GM10266 (cell line): ENCODE measurements at regions not wholly inside any gene's neighbourhood (a gene's known extent, or its start where the extent isn't known, plus 50 kb on each side); places are given as distances from the start of the nearest gene placed in this dataset.

Experiments
- DNase-seq: peaks from one replicate; pipeline ENCODE4 v3.0.0; 2012; ENCODE audit errors: extremely low spot score
- TF ChIP-seq, protein P1 (sequence below): IDR thresholded peaks from 2 replicates; pipeline ENCODE4 v1.5.1; 2012; ENCODE audit warnings: mild to moderate bottlenecking, low read depth; ENCODE audit not compliant: control insufficient read depth, insufficient read depth; ENCODE audit errors: missing control alignments

DNA sequence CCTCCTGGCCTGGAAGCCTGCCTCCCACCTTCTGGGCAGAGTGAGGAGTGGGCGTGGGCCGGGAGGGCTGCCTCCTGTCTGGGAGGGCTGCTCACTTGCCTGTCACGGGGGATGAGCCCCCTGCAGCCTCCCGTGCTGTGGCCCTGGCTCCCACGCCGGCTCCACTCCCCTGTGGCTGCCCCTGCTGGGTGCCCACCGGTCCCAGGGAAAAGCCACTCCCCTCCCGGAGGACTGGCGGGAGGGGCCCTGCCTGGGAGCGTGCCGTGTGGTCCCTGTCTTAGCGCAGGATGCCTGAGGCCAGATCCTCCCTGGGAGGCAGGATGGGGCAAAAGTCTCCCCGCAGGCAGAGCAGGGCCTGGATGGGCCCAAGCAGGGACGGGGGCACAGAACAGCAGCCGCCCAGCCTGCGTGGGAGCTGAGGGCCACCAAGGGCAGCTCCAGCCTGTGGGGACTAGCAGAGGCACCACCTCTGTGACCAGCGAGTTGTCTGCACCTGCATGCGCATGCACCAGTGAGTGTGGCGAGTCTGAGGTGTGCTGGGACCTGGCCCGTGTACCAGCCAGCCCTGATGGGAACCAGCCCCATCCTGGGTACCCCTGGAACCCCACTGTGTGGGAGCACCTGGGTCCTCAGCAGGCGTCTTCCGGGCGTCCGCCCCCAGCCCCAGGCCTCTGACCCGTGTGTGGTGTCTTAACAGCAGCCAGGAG is 339.9 kb downstream of the SEC14L1 start:
- no peak for DNase-seq
- TF ChIP-seq, protein P1, sequence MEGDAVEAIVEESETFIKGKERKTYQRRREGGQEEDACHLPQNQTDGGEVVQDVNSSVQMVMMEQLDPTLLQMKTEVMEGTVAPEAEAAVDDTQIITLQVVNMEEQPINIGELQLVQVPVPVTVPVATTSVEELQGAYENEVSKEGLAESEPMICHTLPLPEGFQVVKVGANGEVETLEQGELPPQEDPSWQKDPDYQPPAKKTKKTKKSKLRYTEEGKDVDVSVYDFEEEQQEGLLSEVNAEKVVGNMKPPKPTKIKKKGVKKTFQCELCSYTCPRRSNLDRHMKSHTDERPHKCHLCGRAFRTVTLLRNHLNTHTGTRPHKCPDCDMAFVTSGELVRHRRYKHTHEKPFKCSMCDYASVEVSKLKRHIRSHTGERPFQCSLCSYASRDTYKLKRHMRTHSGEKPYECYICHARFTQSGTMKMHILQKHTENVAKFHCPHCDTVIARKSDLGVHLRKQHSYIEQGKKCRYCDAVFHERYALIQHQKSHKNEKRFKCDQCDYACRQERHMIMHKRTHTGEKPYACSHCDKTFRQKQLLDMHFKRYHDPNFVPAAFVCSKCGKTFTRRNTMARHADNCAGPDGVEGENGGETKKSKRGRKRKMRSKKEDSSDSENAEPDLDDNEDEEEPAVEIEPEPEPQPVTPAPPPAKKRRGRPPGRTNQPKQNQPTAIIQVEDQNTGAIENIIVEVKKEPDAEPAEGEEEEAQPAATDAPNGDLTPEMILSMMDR = no peak

DNA sequence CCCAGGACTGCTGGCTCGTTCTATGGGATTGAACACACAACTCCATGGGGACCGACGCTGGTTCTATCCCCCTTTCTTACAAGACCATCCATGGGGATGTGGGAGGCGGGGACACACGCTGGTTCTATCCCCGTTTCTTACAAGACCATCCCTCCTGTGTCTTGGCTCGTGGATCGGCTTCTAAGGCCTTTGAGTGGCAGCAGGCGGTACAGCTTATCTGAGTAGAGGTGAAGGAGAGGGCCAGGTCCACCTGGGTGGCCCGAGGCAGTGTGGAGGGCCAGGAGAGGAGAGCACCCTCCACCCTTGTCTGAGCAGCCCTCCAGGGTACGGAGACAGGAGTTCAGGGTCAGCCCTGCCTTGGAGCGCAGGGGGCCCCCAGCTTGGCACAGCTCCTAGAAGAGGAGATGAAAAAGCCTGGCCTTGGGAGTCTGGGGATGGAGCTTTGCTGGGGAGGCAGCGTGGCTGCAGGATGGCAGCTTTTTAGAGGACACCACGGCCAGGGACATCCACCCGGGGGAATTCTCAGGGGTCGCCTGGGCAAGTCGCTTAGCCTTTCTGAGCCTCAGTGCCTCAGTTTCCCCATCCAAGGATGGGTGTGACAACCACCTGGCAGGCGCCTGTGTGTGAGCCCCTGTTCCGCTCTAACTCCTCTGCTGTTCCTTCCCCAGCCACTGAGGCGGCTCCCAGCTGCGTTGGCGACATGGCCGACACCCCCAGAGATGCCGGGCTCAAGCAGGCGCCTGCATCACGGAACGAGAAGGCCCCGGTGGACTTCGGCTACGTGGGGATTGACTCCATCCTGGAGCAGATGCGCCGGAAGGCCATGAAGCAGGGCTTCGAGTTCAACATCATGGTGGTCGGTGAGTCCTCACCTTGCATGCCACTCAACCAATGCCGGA is 341.0 kb downstream of the SEC14L1 start:
- DNase-seq = no peak
- TF ChIP-seq, protein P1 = no peak

DNA sequence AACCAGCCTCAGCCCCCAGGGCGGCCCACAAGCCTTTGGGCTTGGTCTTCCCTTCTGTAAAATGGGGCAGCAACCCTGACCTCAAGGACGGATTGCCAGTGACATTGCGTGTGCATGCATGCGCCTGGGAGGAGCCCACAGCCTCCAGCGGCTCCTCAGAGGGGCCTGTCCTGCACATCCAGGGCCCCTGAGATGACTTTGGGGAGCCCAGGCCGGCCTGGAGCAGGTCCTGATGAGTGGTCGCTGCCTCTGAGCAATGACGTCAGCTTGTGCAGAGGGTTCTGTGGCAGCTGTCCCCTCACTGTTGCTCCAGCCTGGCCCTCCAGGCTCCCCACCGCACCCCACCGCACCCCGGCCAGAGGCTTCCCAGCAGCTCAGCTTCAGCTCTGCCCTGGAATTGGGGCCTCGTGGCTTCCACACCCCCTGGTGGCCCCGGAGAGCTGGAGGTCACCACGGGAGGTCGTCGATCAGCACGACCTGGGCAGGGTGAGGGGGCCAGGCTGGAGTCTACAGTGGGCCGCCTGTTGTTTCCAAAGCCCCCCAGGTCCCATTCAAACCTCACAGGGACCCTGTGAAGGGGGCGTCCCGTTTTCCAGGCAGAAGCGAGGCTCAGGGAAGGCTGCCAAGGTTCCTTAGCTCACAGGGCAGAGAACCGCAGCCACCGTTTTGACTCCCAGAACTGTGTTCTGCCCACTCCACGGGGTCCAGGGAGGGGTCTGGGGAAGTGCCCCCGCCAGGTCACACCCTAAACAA is 341.8 kb downstream of the SEC14L1 start:
- no peak for DNase-seq
- TF ChIP-seq, protein P1 = no peak

DNA sequence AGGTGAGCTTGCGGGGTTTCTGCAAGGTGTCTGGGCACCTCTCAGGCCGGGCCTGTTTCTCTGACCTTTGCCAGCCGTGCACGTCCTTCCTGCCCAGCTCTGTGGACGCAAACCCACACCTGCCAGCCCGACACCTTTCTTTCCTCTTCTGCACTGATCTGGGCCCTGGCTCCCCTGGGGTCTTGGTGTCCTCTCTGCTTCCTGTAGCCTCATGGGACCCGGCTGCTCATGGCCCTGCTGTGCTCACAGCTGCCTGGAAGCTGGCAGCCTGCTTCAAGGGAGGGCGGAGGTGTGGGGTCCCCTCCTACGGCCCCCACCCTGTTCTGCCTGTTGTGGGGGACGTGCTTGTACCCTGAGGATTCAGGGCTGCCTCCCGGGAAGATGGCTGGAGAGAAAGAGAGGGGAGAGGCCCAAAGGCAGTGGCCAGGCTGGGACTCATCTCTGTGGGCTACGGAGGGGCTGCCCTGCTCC is 342.4 kb downstream of the SEC14L1 start:
- no peak for DNase-seq
- TF ChIP-seq, protein P1 = no peak

DNA sequence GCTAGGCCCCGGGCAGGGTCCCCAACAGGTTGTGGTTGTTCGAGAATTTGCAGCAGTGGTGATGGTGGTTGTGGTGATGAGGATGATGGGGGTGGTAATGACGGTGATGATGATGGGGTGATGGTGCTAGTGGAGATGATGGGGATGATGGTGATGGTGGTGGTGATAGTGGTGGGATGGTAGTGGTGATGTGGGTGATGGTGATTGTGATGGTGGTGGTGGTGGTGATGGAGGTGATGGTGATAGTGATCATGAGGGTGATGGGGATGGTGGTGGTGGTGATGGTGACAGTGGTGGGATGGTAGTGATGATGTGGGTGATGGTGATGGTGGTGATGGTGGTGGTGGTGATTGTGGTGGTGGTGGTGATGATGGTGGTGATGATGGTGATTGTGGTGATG is 343.3 kb downstream of the SEC14L1 start:
- no peak for DNase-seq
- TF ChIP-seq, protein P1 = no peak

DNA sequence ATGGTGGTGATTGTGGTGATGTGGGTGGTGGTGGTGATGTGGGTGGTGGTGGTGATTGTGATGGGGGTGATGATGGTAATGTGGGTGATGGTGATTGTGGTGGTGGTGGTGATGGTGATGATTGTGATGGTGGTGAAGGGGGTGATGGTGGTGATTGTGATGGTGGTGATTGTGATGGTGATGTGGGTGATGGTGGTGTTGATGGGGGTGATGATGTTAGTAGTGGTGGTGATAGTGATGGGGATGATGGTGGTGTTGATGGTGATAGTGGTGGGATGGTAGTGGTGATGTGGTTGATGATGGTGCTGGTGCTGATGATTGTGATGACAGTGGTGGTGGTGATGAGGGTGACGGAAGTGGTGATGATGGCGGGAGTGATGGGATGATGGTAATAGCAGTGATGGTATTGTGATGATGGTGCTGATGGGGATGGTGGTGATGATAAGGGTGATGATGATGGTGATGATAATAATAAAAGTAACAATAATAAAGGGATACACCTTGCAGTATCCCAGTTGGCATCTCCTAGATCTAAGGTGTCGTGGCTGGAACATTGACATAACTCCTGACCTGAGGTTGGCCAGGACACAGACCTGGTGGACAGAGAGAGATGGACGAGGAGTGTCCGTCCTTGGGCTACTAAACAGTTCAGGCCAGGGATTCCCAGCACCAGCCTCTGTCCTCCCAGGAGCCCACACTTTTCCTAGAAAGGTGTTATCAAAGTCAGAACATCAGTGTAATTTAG is 344.5 kb downstream of the SEC14L1 start:
- DNase-seq = no peak
- TF ChIP-seq, protein P1 = no peak
